Stimulated activated CD4-positive, alpha-beta T cell treated with anti-CD3 and anti-CD28 coated beads, Interleukin-15, amount 100 ng/mL, for 1 hour (primary cell): ENCODE measurements at regions not wholly inside any gene's neighbourhood (a gene's known extent, or its start where the extent isn't known, plus 50 kb on each side); places are given as distances from the start of the nearest gene placed in this dataset.

Experiments used
- DNase-seq, 2 donors: peaks; one replicate each; pipeline ENCODE4 v3.0.0-alpha.2; 2020; ENCODE audit warnings: low read depth in 1 of 2, low spot score in 1 of 2

DNA sequence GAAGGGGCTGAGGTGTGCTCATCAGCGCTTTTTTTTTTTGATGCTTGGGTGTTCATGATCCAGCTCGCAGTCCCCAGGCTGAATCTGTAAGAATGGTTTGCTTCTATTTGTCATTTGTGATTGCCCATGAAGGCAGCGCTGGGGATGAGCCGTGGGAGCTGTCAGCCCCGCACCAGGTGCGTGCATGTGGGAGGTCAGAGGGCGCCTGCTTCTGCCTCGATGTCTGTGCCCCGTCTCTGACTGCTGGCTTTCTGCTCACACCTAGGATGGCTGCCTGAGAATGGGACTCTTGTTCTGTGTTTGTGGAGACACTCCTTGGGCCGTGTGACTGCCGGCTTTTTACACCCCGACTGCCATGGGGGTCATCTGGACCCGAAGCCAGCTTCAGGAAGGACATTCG is 141.2 kb upstream of the RTL1 start:
- no peak for DNase-seq

DNA sequence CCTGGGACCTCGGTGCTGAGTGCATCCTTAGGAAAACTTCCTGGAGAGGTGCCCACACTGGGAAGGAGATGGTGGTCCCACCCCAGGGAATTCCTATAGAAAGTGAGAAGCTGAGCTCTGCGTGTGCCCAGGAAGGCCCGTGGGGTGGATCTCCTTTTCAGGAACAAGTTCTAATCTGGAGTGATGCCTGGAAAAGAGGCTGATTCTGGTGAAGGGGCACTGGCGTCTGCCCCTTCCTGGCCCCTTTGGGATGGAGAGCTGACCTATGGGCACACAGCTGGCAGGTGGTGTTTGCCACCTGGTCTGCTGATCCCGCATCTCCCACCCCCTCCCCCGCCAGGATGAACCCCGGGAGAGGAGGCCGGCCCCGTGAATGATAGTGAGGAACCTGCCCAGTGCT is 142.0 kb upstream of the RTL1 start:
- no peak for DNase-seq

DNA sequence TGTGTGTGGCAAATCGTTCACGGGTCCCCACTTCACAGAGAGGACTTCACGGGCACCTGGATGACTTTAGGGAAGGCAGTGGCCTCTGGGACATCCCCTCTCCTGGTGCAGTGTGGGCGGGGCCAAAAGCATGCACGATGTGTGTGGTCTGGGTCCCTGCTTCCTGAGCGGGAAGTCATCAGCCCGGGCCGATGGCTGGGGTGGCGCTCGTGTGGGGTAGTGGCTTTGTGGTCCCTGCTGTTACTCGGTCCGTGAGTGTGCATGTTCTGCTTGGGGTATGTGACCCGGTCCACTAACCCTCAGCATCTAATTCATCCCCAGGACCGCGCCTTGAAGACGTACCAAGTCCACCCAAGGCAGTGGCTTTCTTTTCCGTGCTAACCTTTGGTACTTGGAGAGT is 142.5 kb upstream of the RTL1 start:
- no peak for DNase-seq

DNA sequence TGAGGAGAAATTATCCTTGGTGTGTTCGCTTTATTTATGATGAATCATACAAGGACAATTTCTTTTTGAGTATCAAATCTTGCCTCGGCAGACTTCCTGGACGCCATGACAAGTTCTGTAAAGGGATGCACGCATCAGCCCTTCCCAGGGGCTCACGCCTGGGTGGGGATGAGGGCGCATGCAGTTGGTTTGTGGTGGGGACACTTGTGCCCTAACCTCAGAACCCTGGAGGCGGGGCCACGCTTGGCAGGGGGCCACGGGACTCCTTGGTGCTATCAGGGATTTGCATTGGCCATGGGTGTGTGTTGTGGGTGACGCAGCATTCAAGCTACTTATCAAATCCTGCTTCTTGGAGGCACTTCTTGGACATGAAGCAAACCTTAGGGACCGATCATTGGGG is 143.8 kb upstream of the RTL1 start:
- no peak for DNase-seq

DNA sequence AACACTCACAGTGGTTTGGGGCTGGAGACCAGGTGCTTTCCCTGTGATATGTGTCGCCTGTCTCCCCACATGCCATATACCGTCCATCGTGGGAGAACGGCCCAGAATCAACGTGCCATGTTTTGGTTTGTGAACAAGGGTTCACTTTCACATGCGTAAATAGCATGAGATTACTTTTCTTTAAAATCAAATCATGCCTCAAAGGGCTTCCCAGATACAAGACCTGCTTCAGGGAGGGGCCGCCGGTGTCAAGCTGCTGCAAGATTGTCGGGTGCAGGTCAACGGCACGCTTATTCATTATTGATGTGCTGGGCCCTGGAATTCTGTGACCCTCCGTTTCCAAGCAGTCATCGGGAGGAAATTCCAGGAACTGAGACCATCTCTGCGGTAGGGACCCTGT is 145.2 kb upstream of the RTL1 start:
- no peak for DNase-seq

DNA sequence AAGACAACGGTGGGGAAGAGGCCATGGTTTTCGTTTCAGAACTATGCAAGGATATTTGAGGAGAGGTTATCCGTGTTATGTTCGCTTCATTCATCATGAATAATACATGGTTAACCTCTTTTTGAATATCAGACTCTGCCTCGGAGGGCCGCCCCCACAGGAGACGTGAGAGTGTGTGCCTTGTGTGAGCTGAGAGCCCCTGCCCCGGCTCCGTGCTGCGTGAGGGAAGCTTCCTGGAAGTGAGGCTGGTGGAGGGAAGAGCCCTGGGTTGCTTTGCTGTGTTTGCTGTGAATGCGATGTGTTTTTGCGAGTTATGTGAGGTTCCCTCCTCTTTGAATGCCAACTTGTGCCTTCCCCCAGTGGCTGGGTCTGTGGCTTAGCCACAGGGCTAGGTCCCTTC is 146.0 kb upstream of the RTL1 start:
- no peak for DNase-seq

DNA sequence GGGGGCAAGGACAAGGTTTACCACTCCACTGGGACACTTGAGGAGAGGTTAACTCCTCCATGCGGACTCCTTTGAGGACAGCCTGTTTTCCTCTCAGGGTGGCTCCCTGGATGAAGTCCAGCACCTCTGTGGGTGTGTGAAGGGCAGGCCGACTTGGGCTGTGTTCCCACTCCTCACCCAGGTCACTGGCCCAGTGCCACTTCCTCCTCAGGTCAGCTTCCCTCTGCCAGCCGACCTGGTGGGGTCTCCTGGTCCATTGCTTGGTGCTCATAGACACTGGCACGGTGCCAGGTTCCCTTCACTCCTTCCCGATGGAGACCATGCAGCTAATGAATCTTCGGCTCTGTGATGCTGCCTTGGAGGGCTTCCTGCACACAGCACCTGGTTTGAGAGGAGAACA is 146.4 kb upstream of the RTL1 start:
- DNase-seq = no peak

DNA sequence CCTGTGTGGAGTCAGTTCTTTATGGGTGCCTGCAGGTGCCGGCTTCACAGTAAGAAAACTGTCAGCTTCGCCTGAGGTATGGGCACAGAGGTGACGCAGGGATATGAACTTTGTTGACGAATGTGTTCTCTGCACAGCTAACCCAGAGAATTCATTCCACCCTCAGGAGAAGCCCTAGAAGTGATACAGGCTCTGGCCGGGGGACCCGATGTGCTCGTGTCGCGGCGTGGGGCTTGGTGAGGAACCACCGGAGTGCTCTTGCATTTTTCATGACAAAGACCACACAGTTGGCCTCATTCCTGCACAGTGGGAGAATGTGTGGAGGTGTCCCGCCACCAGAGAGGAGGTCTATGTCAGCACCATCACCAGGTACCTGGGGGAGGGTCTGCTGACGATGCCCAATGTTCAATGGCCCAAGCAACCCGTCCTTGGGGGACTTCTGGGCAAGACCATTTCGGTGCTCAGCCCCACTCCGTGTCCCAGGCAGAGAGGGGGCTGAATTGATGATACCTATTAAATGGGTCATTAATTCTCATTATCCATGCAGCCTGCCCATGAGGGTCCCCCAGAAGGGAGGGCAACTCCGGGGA is 147.5 kb upstream of the RTL1 start:
- DNase-seq = no peak

DNA sequence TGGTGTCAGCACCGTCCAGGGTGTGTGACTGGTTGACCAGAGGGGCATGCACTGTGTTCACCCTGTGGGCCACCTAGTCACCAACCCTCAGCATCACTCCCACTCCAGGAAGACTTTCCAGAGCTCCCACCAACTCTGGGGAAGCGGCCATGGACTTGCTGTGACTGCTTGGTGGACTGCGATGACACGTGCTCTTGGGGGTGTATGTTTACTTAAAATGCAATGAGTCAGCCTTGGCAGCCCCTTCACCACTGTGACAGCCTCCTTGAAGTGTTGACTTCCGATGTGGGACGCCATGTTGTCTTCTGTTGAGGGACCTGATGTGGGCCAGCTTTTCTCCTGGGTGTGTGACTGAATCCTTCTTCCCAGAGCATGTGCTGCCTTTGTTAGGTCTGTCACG is 151.1 kb upstream of the RTL1 start:
- DNase-seq = no peak

DNA sequence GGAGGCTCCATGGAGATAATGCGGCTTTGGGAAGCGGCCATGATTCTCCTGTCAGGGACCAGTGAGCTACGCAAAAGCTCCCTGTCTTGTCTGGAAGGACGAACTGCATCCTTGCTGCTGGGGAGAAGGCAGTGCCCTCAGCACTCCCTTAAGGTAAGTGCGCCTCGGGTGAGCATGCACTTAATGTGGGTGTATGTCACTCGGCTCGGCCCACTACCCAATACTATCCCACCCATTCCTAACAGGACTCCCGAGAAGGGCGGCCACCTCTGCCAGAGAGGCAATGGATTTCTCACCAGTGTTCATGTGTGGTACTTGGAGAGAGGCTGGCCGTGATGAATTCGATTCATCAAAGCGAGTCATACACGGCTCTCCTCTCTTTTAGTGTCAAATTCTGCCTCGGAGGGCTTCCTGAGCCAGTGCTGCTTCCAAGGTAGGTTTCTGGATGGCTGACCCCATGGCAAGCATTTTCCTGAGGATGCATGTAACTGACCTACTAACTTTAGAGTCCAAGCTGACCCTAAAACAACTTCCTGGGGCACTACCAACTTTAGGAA is 151.7 kb upstream of the RTL1 start:
- DNase-seq = no peak

DNA sequence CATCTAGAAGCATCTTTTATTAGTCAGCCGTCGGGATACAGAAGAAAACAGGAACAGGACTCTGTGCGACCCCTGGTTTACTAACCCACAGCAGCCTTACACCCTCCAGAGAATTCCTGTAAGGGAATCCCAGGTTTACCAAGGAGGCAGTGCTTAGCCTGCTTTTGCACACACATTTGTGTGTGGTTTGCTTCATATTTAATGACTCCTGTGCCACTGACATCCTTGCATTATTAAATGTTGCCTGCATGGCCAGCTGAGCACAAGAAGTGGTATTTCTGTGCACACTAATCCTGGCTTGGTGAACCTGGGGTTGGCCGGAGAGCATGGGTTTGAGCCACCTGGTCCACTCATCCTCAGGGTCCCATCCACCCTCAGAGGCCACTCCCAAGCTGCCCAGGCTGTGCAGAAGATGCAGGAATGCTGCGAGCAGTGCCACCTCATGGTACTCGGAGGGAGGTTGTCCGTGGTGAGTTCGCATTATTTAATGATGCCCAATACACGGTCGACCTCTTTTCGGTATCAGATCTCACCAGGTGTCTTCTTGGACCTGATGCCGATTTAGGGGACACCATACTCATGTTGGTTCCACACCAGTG is 152.4 kb upstream of the RTL1 start:
- DNase-seq = no peak

DNA sequence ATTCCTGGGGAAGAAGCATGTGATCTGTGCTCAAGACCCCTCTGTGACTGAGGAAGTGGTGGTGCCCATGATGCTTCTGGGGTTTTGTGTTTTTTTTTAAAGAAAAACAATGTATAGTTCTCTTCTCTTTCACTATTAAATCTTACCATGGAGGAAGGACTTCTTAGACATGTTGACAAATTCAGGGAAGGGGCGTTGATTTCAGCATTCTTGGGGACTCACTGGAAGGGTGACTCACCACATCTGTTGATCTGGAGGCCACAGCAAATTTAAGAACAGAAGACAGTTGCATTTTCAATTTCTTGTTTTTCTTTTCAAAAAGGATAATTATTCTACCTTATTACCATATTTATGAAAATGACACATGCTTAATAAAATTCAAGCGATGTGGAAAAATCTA is 152.9 kb upstream of the RTL1 start:
- no peak for DNase-seq

DNA sequence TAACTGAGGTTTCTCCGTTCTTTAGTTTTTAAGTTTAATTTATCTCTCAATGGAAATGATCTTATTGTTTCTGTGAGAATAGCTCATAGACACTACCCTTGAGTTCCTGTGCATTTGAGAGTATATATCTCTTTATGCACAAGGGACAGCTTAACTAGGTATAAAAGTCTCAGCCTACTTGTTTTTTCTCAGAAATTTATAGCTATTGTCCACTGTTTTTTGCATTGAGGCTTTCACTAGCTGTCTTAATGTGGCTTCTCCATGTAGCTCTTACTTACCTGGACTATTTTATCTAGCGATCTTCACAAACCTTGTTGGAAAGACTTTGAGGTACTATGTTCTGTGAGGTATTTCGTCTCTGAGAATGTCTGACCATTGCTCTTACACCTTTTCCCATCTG is 153.9 kb upstream of the RTL1 start:
- no peak for DNase-seq

DNA sequence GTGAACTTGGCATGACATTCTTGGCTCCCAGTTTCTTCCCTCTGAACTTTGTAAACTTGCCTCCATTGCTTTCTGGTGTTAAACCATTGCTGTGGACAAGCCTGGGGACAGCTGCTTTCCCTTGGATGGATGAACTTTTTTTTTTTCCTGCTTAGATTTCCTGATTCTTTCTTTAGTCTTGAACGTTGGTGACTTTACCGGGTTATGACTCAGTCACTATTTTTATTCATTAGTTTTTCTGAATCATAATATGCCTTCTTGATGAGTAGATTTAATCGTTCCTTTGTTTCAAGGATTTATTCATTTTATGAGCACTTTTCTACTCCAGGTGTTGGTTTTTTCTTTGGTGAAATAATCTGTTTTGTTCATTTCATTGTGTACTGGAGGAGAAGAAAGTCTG is 155.0 kb upstream of the RTL1 start:
- DNase-seq = no peak

DNA sequence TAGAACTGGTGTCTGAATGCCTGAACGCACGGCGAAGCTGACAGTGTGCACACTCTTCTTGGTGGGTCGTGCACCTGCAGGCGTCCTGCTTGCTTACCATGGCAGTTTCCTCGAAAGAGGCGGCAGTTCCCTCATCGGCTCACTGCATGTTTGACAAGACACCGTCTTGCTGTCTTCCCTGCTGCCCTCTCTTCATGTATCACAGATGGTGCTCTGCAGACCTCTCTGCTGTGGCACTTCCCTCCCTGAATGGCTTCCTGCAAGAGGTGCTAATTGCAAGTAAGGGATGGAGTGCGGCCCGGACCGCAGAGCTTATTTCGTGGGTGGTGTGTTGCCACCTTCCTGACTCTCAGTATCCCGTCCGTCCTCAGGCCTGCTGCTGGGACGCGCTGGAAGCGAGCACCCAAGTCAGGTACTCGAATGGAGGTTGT is 156.7 kb upstream of the RTL1 start:
- DNase-seq = no peak

DNA sequence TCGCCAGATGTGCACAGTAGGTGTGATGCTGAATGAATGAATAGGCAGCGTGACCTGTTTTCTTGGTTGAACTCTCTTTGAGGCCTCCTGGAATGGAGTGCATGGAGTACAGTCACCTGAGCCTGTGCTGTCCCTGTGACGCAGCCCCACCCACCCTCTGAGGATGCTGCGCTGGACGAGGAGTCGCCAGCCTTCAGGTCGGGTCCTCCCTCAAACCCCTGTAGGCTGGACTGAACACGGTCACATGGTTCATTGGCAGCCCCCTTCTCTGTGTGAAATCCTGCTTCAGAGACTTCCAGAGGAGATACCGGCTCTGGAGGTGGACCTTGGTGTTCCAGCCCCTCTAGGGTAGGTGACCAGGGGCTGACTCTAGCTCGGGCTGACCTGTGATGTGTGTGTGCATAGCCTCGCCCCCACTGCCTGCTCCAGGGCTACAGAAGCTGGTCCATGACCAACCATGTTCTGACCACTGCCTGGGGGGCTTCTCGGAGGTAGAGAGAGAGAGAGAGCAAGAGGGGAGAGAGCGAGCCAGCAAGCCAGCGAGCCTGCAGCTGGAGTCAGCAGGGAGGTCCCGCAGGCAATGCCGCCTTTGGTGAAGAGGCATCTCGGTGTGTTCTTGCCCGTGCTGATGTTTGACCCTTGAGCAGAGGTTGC is 158.0 kb upstream of the RTL1 start:
- no peak for DNase-seq

DNA sequence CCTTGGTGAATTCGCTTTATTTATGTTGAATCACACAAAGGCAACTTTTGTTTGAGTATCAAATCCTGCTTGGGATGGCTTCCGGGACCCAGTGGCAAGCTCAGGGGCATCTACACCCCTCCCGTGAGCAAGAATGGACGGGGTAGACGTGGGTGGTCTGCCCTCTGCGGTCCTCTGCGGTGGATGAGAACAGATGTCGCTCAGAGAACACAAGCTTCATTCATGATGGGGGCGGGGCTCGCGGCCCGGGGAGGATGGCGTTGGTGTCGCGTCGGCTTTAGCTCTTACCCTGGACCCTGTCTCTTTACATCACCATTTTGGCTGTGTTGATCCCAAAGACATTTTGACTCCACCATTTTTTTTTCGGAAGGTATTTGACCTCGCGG is 158.5 kb upstream of the RTL1 start:
- no peak for DNase-seq

DNA sequence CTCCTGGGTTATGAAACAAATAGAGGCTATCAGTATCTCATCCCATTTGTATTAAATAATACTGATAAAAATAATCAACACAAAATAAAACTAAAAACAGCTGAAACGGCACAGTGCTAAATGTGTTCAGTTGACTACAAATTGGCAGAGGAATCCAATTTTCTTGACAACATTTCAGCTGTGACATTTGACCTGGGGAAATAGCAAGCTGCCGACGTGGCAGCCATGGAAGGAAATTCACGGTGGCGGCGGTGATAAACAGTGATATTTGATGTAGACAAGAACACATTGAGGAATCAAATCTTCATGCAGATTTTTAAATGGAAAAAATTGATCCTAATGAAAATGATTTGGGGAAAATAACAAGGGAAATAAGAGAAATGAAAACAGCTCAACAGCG is 159.1 kb upstream of the RTL1 start:
- DNase-seq = no peak

DNA sequence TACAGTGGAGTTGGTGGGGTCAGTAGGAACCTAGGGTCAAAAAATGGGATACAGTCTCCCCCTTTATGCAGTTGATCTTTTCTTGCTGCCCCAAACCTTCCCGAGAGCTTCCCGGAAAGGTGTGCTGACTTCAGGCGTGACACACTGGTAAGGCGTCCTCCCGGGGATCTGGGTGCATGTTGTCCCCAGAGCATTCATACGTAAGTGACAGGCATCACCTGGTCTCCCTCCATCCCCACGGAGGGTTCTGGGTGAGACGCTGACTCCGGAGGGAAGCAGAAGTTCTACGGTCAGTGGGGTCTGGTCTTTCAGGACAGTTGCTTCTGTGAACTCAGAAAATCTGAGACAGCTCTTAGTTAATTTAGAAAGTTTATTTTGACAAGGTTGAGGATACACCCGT is 159.6 kb upstream of the RTL1 start:
- no peak for DNase-seq

DNA sequence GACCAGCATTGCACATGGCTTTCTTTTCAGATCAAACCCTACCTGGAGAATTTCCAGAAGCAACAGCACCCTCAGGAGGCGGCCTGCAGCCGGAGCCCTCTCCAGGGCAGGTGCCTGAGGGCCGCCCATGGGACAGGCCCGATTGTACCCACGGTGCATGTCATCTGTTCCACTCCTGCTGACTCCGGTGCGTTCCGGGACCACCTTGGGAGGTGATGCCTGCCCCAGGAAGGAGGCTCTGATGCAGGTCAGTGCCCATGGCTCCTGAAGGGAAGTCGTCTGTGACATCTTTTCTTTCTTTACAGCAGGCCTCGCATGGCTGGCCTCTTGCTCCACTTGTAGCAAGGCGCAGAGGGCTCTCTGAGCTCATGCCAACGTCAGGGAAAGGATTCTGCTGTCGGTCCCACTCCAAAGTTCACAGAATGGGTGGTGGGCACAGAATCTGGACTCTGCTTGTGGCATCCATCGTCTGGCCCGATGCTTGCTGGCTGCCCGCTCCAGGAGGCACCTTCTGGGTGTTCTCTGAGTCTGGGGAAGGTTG is 160.7 kb upstream of the RTL1 start:
- DNase-seq = no peak

DNA sequence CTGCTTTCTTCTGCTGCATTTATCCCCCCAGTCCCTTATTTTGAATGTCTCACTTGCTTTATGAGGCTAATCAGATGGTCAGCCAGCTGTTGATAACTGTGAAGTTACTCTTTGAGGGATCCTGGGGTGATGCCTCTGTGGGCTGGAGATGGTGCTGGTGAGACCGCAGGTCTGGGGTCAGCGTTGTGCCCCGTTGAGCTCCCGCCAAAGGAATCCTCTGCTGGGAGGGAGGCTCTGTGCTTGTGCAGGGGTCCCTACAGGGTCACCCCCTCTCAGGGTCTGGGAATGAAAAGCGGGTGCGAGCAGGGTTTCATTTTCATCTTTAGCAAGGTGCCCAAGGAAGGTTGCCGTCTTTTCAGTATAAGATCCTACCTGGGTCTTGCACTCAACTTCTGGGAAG is 161.2 kb upstream of the RTL1 start:
- no peak for DNase-seq

DNA sequence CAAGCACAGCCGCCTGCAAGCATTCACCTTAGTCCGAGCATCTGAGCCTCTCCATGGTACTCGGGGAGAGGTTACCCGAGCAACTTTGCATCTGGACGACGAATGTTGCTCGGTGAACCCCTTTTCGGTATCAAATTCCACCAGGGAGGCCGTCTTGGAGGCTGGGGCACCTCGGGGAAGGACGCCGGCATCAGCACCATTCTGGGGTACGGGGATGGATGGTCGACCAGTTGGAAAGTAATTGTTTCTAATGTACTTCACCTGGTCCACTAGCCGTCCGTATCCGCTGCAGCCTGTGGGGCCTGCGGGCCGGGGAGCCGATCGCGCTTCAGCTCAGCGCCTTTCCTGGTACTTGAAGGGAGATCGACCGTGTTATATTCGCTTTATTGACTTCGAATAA is 161.7 kb upstream of the RTL1 start:
- no peak for DNase-seq
